Astrocyte of the cerebellum (primary cell): ENCODE measurements at regions not wholly inside any gene's neighbourhood (a gene's known extent, or its start where the extent isn't known, plus 50 kb on each side); places are given as distances from the start of the nearest gene placed in this dataset.
A peak's percentile ranks its signal among the peaks of the same experiment; 100 is the strongest.

Experiments
- DNase-seq: peaks from one replicate; pipeline ENCODE4 v3.0.0-alpha.2; 2011; ENCODE audit warnings: low read depth
- H3K4me3 ChIP-seq: 2 replicates; pipeline ENCODE4 v1.5.1; 2011; ENCODE audit warnings: mild to moderate bottlenecking, low read depth, low read length, moderate library complexity
- CTCF ChIP-seq: IDR thresholded peaks from 2 replicates; pipeline ENCODE4 v1.5.1; 2012; ENCODE audit warnings: low read length, low read depth, moderate library complexity, mild to moderate bottlenecking; ENCODE audit errors: missing control alignments
- in situ Hi-C: cut with HindIII; loops from 2 replicates; pipeline ENCODE4 v1.10.0; 2017; ENCODE audit warnings: low sequenced_read_pairs

GRCh38 chr2:12514631-12515437 lies 201.9 kb upstream of the TRIB2 start:
- DNase-seq: no peak
- H3K4me3 ChIP-seq: no peak overlapping the region
- no peak for TF ChIP-seq CTCF
- in situ Hi-C loops: no loop called here

GRCh38 chr2:12515871-12516270 lies 200.9 kb upstream of the TRIB2 start:
- DNase-seq: no peak
- TF ChIP-seq CTCF: no peak
- in situ Hi-C loops: no loop called here
- H3K4me3 ChIP-seq: no peak overlapping the region

GRCh38 chr2:12533337-12534005 lies 183.3 kb upstream of the TRIB2 start:
- no peak for TF ChIP-seq CTCF
- no peak for DNase-seq
- in situ Hi-C loops: no loop called here
- H3K4me3 ChIP-seq: no peak overlapping the region

- peak; percentile 95 for DNase-seq
- no peak for TF ChIP-seq CTCF
- in situ Hi-C loops: no loop called here
- H3K4me3 ChIP-seq: no peak overlapping the region
Measured at GRCh38 chr2:12534646-12535263, 182.0 kb upstream of the TRIB2 start.

GRCh38 chr2:12536976-12537375 lies 179.8 kb upstream of the TRIB2 start:
- in situ Hi-C loops: no loop called here
- no peak for TF ChIP-seq CTCF

GRCh38 chr2:12538138-12538694 lies 178.5 kb upstream of the TRIB2 start:
- no peak overlapping the region for H3K4me3 ChIP-seq
- in situ Hi-C loops: no loop called here
- no peak for TF ChIP-seq CTCF
- no peak for DNase-seq

More at GRCh38 chr2:12536976-12537375, 179.8 kb upstream of the TRIB2 start:
- no peak overlapping the region for H3K4me3 ChIP-seq
- no peak for DNase-seq
